Lower leg skin (tissue), 4 donors: ENCODE measurements at regions not wholly inside any gene's neighbourhood (a gene's known extent, or its start where the extent isn't known, plus 50 kb on each side); places are given as distances from the start of the nearest gene placed in this dataset.
"Not testable (repeated sequence)": the region's sequence is repeated elsewhere in the genome, so short reads cannot be mapped to it uniquely, and the experiment has no call there.

Source experiments
- DNase-seq, 2 donors: peaks; one replicate each; pipeline ENCODE4 v3.0.0-alpha.2; 2019; ENCODE audit warnings: low spot score in 2 of 2
- H3K4me3 ChIP-seq: fragments of 200-600 bp; sonication (generic); 2 replicates; pipeline ENCODE4 v1.5.1; 2017; ENCODE audit warnings: mild to moderate bottlenecking, low read depth; ENCODE audit not compliant: poor library complexity, severe bottlenecking
- POLR2A ChIP-seq, 2 donors: fragments of 450-650 bp; IDR thresholded peaks; one replicate each; pipeline ENCODE4 v1.6.1; 2016 to 2017; ENCODE audit warnings: antibody characterized with exemption in 2 of 2, mild to moderate bottlenecking in 1 of 2, moderate library complexity in 1 of 2
- WGBS, 2 donors: methylation state at CpG; one replicate each; pipeline ENCODE4 v1.1.5; 2018; 5-methylcytosine and 5-hydroxymethylcytosine counted together
- intact Hi-C: fragments of 100-400 bp; cut with DNase I; formaldehyde crosslinking; loops from one replicate; pipeline ENCODE4 v1.15.0; 2023; ENCODE audit warnings: low total_unique reads
- TF ChIP-seq, protein P1 (sequence below), 3 donors: fragments of 450-650 bp; IDR thresholded peaks; one replicate each; pipeline ENCODE4 v1.5.1; 2016; ENCODE audit warnings: antibody characterized with exemption in 3 of 3, mild to moderate bottlenecking in 3 of 3, moderate library complexity in 2 of 3

DNA sequence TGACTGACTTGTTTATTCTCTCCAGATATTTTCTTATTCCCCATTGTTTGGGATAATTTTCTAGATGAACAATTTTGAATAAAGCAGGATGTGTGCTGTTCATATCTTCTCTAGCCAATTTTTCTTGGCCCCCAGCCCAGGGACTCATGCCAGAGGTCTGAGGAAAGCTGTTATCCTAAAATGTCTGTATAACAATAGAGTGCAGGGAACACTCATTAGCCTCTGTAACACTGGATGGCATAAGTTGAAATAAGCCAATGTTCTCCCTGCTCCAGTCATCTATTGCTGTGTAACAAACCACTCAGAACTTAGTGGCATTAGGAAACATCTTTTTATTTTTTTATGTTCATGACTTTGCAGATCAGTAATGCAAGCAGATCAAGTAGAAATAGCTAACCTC, 121.7 kb upstream of the TRIM24 start:
- intact Hi-C loops, result no loop called here
- TF ChIP-seq, protein P1, sequence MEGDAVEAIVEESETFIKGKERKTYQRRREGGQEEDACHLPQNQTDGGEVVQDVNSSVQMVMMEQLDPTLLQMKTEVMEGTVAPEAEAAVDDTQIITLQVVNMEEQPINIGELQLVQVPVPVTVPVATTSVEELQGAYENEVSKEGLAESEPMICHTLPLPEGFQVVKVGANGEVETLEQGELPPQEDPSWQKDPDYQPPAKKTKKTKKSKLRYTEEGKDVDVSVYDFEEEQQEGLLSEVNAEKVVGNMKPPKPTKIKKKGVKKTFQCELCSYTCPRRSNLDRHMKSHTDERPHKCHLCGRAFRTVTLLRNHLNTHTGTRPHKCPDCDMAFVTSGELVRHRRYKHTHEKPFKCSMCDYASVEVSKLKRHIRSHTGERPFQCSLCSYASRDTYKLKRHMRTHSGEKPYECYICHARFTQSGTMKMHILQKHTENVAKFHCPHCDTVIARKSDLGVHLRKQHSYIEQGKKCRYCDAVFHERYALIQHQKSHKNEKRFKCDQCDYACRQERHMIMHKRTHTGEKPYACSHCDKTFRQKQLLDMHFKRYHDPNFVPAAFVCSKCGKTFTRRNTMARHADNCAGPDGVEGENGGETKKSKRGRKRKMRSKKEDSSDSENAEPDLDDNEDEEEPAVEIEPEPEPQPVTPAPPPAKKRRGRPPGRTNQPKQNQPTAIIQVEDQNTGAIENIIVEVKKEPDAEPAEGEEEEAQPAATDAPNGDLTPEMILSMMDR (IDR thresholded peaks at IDR 0.05), result no peak
- no peak for TF ChIP-seq POLR2A (IDR thresholded peaks at IDR 0.05)
- peak; percentile 20 to 87 for DNase-seq
- H3K4me3 ChIP-seq, result no peak overlapping the region

DNA sequence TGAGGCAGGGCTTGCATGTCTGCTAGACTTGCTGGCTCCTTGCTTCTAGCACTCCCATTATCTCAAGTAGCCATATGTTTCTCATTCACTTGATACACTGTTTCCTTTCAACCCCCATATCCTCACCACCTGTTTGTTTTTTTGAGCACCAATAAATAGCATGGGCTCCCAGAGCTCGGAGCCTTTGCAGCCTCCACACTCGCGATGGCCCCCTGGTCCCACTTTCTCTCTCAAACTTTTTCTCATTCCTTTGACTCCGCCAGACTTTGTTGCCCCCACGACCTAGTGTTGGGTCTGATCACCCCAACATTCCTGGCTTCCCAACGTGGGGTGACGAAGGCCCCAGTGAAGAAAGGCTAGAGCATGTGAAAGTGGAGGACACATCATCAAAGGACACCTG, 120.8 kb upstream of the TRIM24 start:
- intact Hi-C loops, DNase-seq, H3K4me3 ChIP-seq: not testable (repeated sequence)
- 83 to 90% methylated on average over 7 of the region's 7 CpGs for WGBS, 2 donors

DNA sequence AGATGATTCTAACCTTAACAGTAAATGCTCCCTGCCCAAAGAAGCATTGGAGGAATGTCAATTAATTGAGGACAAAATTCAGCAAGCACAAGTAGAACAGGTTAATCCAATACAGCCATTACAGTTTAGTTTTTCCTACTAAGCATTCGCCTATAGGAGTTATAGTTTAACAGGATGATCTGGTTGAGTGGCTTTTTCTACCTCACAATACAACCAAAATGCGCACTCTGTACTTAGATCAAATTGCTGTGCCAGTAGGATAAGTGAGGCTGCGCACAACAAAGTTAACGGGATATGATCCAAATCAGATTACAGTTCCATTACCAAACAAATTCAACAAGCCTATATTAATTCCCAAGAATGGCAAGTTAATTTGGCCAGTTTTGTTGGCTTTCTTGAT, 117.1 kb upstream of the TRIM24 start:
- DNase-seq, result no peak
- H3K4me3 ChIP-seq, result no peak overlapping the region
- WGBS, 2 donors, result 78 to 86% methylated on average over 4 of the region's 4 CpGs
- TF ChIP-seq, protein P1 (IDR thresholded peaks at IDR 0.05), result no peak
- no peak for TF ChIP-seq POLR2A (IDR thresholded peaks at IDR 0.05)
- intact Hi-C loops, result no loop called here

DNA sequence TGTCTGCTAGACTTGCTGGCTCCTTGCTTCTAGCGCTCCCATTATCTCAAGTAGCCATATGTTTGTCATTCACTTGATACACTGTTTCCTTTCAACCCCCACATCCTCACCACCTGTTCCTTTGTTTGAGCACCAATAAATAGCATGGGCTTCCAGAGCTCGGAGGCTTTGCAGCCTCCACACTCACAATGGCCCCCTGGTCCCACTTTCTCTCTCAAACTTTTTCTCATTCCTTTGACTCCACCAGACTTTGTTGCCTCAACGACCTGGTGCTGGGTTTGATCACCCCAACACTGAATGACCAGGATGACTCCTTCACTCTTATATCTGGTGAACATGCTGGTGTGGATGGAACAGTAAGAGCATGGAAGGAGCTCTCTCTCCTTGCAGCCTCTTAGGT, 114.5 kb upstream of the TRIM24 start:
- no peak overlapping the region for H3K4me3 ChIP-seq
- intact Hi-C loops, result no loop called here
- WGBS, 2 donors, result 68 to 72% methylated on average over 3 of the region's 3 CpGs
- TF ChIP-seq POLR2A (IDR thresholded peaks at IDR 0.05), result no peak
- TF ChIP-seq, protein P1 (IDR thresholded peaks at IDR 0.05), result no peak
- peak in 1 of 2 donors; percentile 18 for DNase-seq

DNA sequence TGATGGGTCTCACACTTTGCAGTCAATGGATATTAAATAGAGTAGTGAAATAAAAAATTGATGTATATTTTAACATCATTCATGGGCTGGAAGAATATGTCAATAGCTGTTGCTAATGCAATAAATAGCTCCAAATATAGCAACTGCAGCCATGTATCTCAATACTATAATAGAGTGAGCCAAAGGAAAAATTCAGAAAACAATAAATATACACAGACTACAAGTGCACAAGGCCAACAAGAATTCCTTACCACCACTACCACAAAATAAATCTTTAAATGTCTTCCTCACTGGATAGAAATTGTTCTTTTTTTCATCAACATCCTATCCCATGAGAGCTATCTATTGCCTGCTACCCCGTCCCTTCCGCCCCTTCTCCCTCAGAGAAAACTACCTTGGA, 113.1 kb upstream of the TRIM24 start:
- peak in 1 of 2 donors; percentile 36 for DNase-seq
- no peak overlapping the region for H3K4me3 ChIP-seq
- WGBS, 2 donors, result 88 to 89% methylated on average over 2 of the region's 2 CpGs
- intact Hi-C loops, result no loop called here
- TF ChIP-seq POLR2A (IDR thresholded peaks at IDR 0.05), result no peak
- TF ChIP-seq, protein P1 (IDR thresholded peaks at IDR 0.05), result no peak

DNA sequence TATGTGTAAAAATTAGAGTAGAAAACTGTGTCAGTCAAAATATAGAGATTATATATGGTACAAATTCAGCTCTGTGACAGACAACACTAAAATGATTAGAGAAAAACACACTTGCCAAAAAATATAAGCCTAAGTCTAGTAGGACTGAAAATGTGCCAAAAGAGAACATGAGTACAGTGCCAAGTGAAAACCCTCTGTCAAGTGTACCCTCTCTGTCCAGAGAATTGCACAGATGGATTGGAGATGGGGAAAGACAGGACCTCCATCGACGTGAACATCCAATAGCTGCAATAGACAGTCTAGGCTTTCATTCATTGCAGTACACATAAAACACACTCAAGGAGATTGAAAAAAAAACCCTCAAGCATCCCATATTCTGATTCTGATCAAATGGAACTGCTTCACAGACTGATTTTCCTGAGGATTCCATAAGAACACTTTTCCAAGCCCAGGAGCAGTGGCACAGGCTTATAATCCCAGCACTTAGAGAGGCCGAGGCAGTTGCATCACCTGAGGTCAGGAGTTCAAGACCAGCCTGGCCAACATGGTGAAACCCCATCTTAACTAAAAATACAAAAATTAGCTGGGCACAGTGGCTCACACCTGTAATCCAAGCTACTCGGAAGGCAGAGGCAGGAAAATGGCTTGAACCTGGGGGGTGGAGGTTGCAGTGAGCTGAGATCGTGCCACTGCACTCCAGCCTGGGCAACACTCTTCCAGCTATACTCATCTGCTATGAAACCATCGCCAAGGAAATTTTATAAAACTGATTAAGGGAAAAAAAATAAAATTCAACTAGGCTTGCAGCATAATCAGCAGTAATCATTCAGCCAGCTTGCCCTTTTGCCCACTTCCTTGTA, 110.0 kb upstream of the TRIM24 start:
- WGBS, 2 donors, result 84 to 95% methylated on average over 6 of the region's 6 CpGs
- H3K4me3 ChIP-seq, result no peak overlapping the region
- intact Hi-C loops, result no loop called here
- TF ChIP-seq POLR2A (IDR thresholded peaks at IDR 0.05), result no peak
- TF ChIP-seq, protein P1 (IDR thresholded peaks at IDR 0.05), result no peak
- peak in 1 of 2 donors; percentile 14 for DNase-seq
